ENCODE measurements at regions not wholly inside any gene's neighbourhood (a gene's known extent, or its start where the extent isn't known, plus 50 kb on each side); places are given as distances from the start of the nearest gene placed in this dataset.

- TF ChIP-seq CTCF (IDR thresholded peaks at IDR 0.05) (no peak), POLR2AphosphoS5 (IDR thresholded peaks at IDR 0.05) (no peak), EP300 (IDR thresholded peaks at IDR 0.05) (no peak)
Observed at GRCh38 chr16:14368399-14368798, 261.7 kb downstream of the PARN start.
